HL-60 (cell line): ENCODE measurements at regions not wholly inside any gene's neighbourhood (a gene's known extent, or its start where the extent isn't known, plus 50 kb on each side); places are given as distances from the start of the nearest gene placed in this dataset.

ENCODE experiments used
- DNase-seq, 2 experiments: peaks; one replicate each; pipeline ENCODE4 v3.0.0-alpha.2; 2010 to 2020; ENCODE audit warnings: low read depth in 1 of 2, low spot score in 1 of 2
- H3K27ac ChIP-seq: fragments of 250-450 bp; sonication (Bioruptor Pico); replicated peaks from 2 replicates; pipeline ENCODE4 v1.5.1; 2020; ENCODE audit warnings: mild to moderate bottlenecking, moderate library complexity
- H3K27me3 ChIP-seq: fragments of 250-450 bp; sonication (Bioruptor Pico); 2 replicates; pipeline ENCODE4 v1.5.1; 2021; ENCODE audit warnings: mild to moderate bottlenecking, moderate library complexity; ENCODE audit not compliant: insufficient read depth, poor library complexity, severe bottlenecking
- H3K4me3 ChIP-seq: replicated peaks from 2 replicates; pipeline ENCODE4 v1.5.1; 2011; ENCODE audit warnings: mild to moderate bottlenecking, control low read depth, low read length; ENCODE audit not compliant: insufficient read depth
- CTCF ChIP-seq: IDR thresholded peaks from one replicate; pipeline ENCODE4 v1.5.1; 2011; ENCODE audit warnings: low read length, control low read depth, inconsistent platforms; ENCODE audit not compliant: insufficient read depth
- GABPA ChIP-seq: IDR thresholded peaks from 2 replicates; pipeline ENCODE4 v1.6.1; 2012; ENCODE audit warnings: low read depth
- POLR2AphosphoS5 ChIP-seq: IDR thresholded peaks from 2 replicates; pipeline ENCODE4 v1.6.1; 2012; ENCODE audit warnings: low read depth
- SPI1 ChIP-seq: IDR thresholded peaks from 2 replicates; pipeline ENCODE4 v1.6.1; 2012; ENCODE audit warnings: low read depth, mild to moderate bottlenecking, borderline replicate concordance
- TF ChIP-seq, protein P1 (sequence below): IDR thresholded peaks from 2 replicates; pipeline ENCODE4 v1.6.1; 2012; ENCODE audit warnings: low read depth; ENCODE audit not compliant: insufficient replicate concordance

DNA sequence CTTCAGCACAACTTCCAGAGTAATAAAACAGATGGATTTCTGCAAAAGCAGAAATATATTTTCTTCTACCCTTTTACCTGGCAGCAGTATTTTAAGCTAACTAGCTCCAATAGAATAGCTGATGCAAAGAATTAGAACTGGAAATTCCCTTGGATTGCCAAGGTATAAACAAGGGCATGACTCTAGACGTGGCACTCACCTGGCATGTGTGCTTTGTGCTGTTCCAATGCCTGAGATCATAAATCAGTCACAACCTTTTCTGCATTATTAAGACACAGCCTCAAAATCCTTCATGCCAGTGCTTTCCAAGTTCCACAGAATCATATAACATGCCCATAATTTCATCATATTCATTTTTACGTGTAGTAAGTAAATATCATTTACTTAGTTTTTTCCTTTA, 1048.7 kb downstream of the ADGRL2 start:
- no peak for DNase-seq
- Histone ChIP-seq H3K27me3 (no peaks in the 10 kb centered on the region), H3K27ac (no peak overlapping the region), H3K4me3 (no peak overlapping the region)
- TF ChIP-seq GABPA (no peak), SPI1 (no peak), POLR2AphosphoS5 (no peak), CTCF (no peak)
- TF ChIP-seq, protein P1, sequence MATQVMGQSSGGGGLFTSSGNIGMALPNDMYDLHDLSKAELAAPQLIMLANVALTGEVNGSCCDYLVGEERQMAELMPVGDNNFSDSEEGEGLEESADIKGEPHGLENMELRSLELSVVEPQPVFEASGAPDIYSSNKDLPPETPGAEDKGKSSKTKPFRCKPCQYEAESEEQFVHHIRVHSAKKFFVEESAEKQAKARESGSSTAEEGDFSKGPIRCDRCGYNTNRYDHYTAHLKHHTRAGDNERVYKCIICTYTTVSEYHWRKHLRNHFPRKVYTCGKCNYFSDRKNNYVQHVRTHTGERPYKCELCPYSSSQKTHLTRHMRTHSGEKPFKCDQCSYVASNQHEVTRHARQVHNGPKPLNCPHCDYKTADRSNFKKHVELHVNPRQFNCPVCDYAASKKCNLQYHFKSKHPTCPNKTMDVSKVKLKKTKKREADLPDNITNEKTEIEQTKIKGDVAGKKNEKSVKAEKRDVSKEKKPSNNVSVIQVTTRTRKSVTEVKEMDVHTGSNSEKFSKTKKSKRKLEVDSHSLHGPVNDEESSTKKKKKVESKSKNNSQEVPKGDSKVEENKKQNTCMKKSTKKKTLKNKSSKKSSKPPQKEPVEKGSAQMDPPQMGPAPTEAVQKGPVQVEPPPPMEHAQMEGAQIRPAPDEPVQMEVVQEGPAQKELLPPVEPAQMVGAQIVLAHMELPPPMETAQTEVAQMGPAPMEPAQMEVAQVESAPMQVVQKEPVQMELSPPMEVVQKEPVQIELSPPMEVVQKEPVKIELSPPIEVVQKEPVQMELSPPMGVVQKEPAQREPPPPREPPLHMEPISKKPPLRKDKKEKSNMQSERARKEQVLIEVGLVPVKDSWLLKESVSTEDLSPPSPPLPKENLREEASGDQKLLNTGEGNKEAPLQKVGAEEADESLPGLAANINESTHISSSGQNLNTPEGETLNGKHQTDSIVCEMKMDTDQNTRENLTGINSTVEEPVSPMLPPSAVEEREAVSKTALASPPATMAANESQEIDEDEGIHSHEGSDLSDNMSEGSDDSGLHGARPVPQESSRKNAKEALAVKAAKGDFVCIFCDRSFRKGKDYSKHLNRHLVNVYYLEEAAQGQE: no peak

DNA sequence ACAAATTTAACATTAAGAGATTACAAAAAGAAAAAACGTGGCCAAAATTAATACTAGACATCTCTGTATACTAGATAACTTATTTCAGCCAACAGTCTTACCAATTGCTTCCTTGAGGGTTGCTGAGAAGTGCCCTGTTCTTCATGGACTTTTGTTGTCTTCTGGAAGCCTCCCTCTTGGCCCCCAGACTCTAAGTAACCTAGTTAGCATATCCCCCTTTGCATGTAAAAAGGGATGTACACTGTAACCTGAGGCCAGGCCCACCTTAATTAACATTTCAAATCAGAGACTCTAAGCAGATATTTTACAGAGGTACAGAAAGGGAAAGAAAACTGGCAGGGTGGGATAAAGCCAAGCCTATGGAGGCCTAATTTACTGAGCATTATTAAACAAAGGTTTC, 1047.3 kb downstream of the ADGRL2 start:
- H3K27me3 ChIP-seq: no peaks in the 10 kb centered on the region
- no peak for DNase-seq
- no peak overlapping the region for H3K4me3 ChIP-seq
- H3K27ac ChIP-seq: no peak overlapping the region
- TF ChIP-seq GABPA: no peak
- TF ChIP-seq, protein P1: no peak
- no peak for TF ChIP-seq SPI1
- no peak for TF ChIP-seq CTCF
- TF ChIP-seq POLR2AphosphoS5: no peak

GRCh38 chr1:82845866-82846265, 1045.1 kb downstream of the ADGRL2 start:
- DNase-seq: no peak
- TF ChIP-seq SPI1: no peak
- TF ChIP-seq, protein P1: no peak
- TF ChIP-seq CTCF: no peak
- TF ChIP-seq POLR2AphosphoS5: no peak
- no peak for TF ChIP-seq GABPA
- no peak overlapping the region for H3K27ac ChIP-seq
- no peaks in the 10 kb centered on the region for H3K27me3 ChIP-seq
- no peak overlapping the region for H3K4me3 ChIP-seq
